GM23338 (cell line): ENCODE measurements at regions not wholly inside any gene's neighbourhood (a gene's known extent, or its start where the extent isn't known, plus 50 kb on each side); places are given as distances from the start of the nearest gene placed in this dataset.

Experiments used
- ATAC-seq: fragments of 200-7000 bp; cut with Tn5 transposase; 3 replicates; pipeline ENCODE4 v1.9.1; 2020
- DNase-seq: peaks from one replicate; pipeline ENCODE4 v3.0.0-alpha.2; 2015; ENCODE audit warnings: low spot score
- H2AFZ ChIP-seq: fragments of 200-600 bp; sonication (generic); 2 replicates; pipeline ENCODE4 v1.8.0; 2016; ENCODE audit warnings: antibody characterized with exemption, mild to moderate bottlenecking, moderate library complexity
- H3F3A ChIP-seq: fragments of 200-600 bp; sonication (generic); replicated peaks from 2 replicates; pipeline ENCODE4 v1.8.0; 2017; ENCODE audit warnings: antibody characterized with exemption, mixed run types, low read depth
- H3K27ac ChIP-seq: fragments of 200-600 bp; sonication (generic); 2 replicates; pipeline ENCODE4 v1.6.1; 2016; ENCODE audit warnings: low read depth
- H3K27me3 ChIP-seq: fragments of 200-600 bp; sonication (generic); 2 replicates; pipeline ENCODE4 v1.8.0; 2016; ENCODE audit warnings: mild to moderate bottlenecking, mixed run types, moderate library complexity; ENCODE audit not compliant: insufficient read depth
- H3K36me3 ChIP-seq: fragments of 200-600 bp; sonication (generic); 2 replicates; pipeline ENCODE4 v1.8.0; 2016; ENCODE audit warnings: mild to moderate bottlenecking; ENCODE audit not compliant: insufficient read depth
- H3K4me1 ChIP-seq: fragments of 200-600 bp; sonication (generic); 2 replicates; pipeline ENCODE4 v1.8.0; 2016; ENCODE audit warnings: mild to moderate bottlenecking, moderate library complexity; ENCODE audit not compliant: insufficient read depth
- H3K4me2 ChIP-seq: fragments of 200-600 bp; sonication (generic); 2 replicates; pipeline ENCODE4 v1.7.1; 2017; ENCODE audit warnings: mixed run types
- H3K4me3 ChIP-seq: fragments of 200-600 bp; sonication (generic); 2 replicates; pipeline ENCODE4 v1.6.1; 2016; ENCODE audit warnings: mixed run types
- H3K79me2 ChIP-seq: fragments of 200-600 bp; sonication (generic); replicated peaks from 2 replicates; pipeline ENCODE4 v1.8.0; 2017; ENCODE audit warnings: mild to moderate bottlenecking; ENCODE audit not compliant: insufficient read depth
- H3K9me2 ChIP-seq: fragments of 200-600 bp; sonication (generic); 2 replicates; pipeline ENCODE4 v1.8.0; 2017; ENCODE audit not compliant: insufficient read depth
- H4K20me1 ChIP-seq: fragments of 200-600 bp; sonication (generic); replicated peaks from 2 replicates; pipeline ENCODE4 v1.8.0; 2017; ENCODE audit warnings: mild to moderate bottlenecking; ENCODE audit not compliant: insufficient read depth
- H3K27ac Mint-ChIP-seq: 2 replicates; pipeline ENCODE4 v1.8.0; 2020; ENCODE audit warnings: inconsistent platforms, mild to moderate bottlenecking, moderate library complexity, mixed read lengths
- H3K27me3 Mint-ChIP-seq: 3 replicates; pipeline ENCODE4 v1.8.0; 2022; ENCODE audit warnings: low read depth, mild to moderate bottlenecking, moderate library complexity, mixed read lengths, inconsistent platforms; ENCODE audit not compliant: insufficient read depth, poor library complexity
- H3K36me3 Mint-ChIP-seq: 3 replicates; pipeline ENCODE4 v1.8.0; 2021; ENCODE audit warnings: low read depth, mild to moderate bottlenecking, inconsistent platforms, moderate library complexity, mixed read lengths
- H3K4me1 Mint-ChIP-seq: 3 replicates; pipeline ENCODE4 v1.8.0; 2020; ENCODE audit warnings: mild to moderate bottlenecking, inconsistent platforms, mixed read lengths
- H3K4me3 Mint-ChIP-seq: 3 replicates; pipeline ENCODE4 v1.8.0; 2021; ENCODE audit warnings: moderate library complexity, mild to moderate bottlenecking, inconsistent platforms, mixed read lengths
- H3K9me3 Mint-ChIP-seq: 3 replicates; pipeline ENCODE4 v1.8.0; 2020; ENCODE audit warnings: moderate library complexity, mild to moderate bottlenecking, inconsistent platforms, mixed read lengths
- ETS1 ChIP-seq: IDR thresholded peaks from 2 replicates; pipeline ENCODE4 v1.6.1; 2016; ENCODE audit warnings: antibody characterized with exemption
- EZH2 ChIP-seq: fragments of 200-600 bp; sonication (generic); IDR thresholded peaks from one replicate; pipeline ENCODE4 v1.8.0; 2017; ENCODE audit warnings: antibody characterized with exemption, mild to moderate bottlenecking, low read depth; ENCODE audit not compliant: unreplicated experiment
- EZH2phosphoT487 ChIP-seq: fragments of 200-600 bp; sonication (generic); IDR thresholded peaks from one replicate; pipeline ENCODE4 v1.8.1; 2018; ENCODE audit warnings: antibody characterized with exemption; ENCODE audit not compliant: unreplicated experiment
- ZNF114 ChIP-seq: fragments of 250-450 bp; sonication (Bioruptor Pico); IDR thresholded peaks from 2 replicates; pipeline ENCODE4 v1.5.0; 2020; ENCODE audit warnings: mild to moderate bottlenecking, moderate library complexity
- ZNF331 ChIP-seq: fragments of 250-450 bp; sonication (Bioruptor Pico); IDR thresholded peaks from 2 replicates; pipeline ENCODE4 v1.5.0; 2020; ENCODE audit warnings: low read depth, mild to moderate bottlenecking, moderate library complexity
- ZNF462 ChIP-seq: fragments of 250-450 bp; sonication (Bioruptor Pico); IDR thresholded peaks from 2 replicates; pipeline ENCODE4 v1.5.0; 2020; ENCODE audit warnings: mild to moderate bottlenecking, moderate library complexity

- ATAC-seq (peak; percentile 39; the same call in 1 of the 3 replicates), DNase-seq (no peak)
- H3K27me3 Mint-ChIP-seq: no peaks in the 10 kb centered on the region
- no peaks in the 10 kb centered on the region for H3K36me3 ChIP-seq
- H3K4me1 ChIP-seq: peaks cover 16% of the 10 kb centered on the region
- no peak overlapping the region for H3K4me3 Mint-ChIP-seq
- peaks cover 18% of the 10 kb centered on the region for H3K4me1 Mint-ChIP-seq
- no peaks in the 10 kb centered on the region for H3K36me3 Mint-ChIP-seq
- H3K9me2 ChIP-seq: 0 out of 2 replicates have a peak, but pooled peaks cover 10% of the 10 kb centered on the region
- no peak overlapping the region for H3K4me3 ChIP-seq
- no peaks in the 10 kb centered on the region for H3K27me3 ChIP-seq
- peak overlapping the region; percentile 97; the same call in 1 of the 2 replicates for H2AFZ ChIP-seq
- H3K27ac Mint-ChIP-seq: 0 out of 2 replicates have a peak overlapping the region, but pooled peaks have one; percentile 41
- no peaks in the 10 kb centered on the region for H3F3A ChIP-seq
- TF ChIP-seq EZH2phosphoT487 (no peak), ZNF462 (CRISPR knock-in tag) (no peak), ZNF331 (CRISPR knock-in tag) (no peak), ETS1 (no peak), EZH2 (no peak), ZNF114 (CRISPR knock-in tag) (no peak)
- H3K9me3 Mint-ChIP-seq: no peaks in the 10 kb centered on the region
- no peaks in the 10 kb centered on the region for H4K20me1 ChIP-seq
- H3K27ac ChIP-seq: no peak overlapping the region
- H3K4me2 ChIP-seq: peak overlapping the region; percentile 29; the same call in 1 of the 2 replicates
- H3K79me2 ChIP-seq: no peaks in the 10 kb centered on the region
Observed at GRCh38 chr6:23181356-23182110, 612.2 kb downstream of the HDGFL1 start.
